ENCODE measurements at regions not wholly inside any gene's neighbourhood (a gene's known extent, or its start where the extent isn't known, plus 50 kb on each side); places are given as distances from the start of the nearest gene placed in this dataset.

DNA sequence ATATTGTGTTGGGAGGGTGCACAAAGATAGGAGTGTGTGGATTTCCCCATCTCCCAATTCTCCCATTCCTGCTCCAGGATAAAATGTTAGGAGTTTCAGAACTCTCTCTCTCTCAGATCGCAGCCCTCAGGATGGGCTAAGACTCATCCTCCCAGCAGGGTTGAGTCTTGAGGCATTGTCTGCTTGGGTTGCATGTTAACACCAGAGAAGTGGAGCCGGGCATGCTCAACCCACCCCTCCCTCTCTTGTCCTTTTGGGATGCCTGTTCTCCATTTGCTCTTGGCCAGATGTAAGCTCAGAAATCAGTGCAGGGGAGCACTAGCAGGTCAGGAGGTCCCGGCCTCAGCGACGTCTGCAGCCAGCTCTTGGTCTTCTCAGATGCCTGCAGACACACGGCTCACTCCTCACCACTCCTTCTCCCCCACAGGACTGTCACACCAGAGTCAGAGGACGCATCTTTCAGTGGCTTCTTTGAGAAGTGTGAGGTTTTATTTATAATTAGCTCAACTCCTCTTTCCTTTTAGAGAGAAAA lies 1456.5 kb downstream of the TBC1D22A start:
- TF ChIP-seq GATA3 (IDR thresholded peaks at IDR 0.05; ENCODE audit: low read depth, low read length): no peak
- TF ChIP-seq GATA2 (IDR thresholded peaks at IDR 0.05; ENCODE audit: low read depth, low read length): no peak
